Small intestine (tissue), 7 donors: ENCODE measurements at regions not wholly inside any gene's neighbourhood (a gene's known extent, or its start where the extent isn't known, plus 50 kb on each side); places are given as distances from the start of the nearest gene placed in this dataset.

ENCODE experiments used
- DNase-seq, 2 donors: peaks; one replicate each; pipeline versions ENCODE4 v3.0.0 to v3.0.0-alpha.2; 2013
- FAIRE-seq: peaks from 2 replicates; lab custom pipeline; 2012; peaks lifted over from hg19 to GRCh38; lab: Jason Lieb, UNC
- H3K27ac ChIP-seq, 3 donors: one replicate each; pipeline ENCODE4 v1.5.1; 2013; ENCODE audit warnings: low read length in 2 of 3, mild to moderate bottlenecking in 2 of 3, control low read depth in 1 of 3, inconsistent platforms in 1 of 3, low read depth in 1 of 3, moderate library complexity in 1 of 3
- H3K27me3 ChIP-seq, 3 donors: one replicate each; pipeline ENCODE4 v1.6.1; 2013; ENCODE audit warnings: low read length in 3 of 3, inconsistent platforms in 1 of 3; ENCODE audit not compliant: control insufficient read depth in 3 of 3, insufficient read depth in 3 of 3
- H3K36me3 ChIP-seq, 3 donors: one replicate each; pipeline ENCODE4 v1.6.1; 2013; ENCODE audit warnings: low read length in 3 of 3, inconsistent platforms in 1 of 3, low read depth in 1 of 3, mild to moderate bottlenecking in 1 of 3, moderate library complexity in 1 of 3; ENCODE audit not compliant: control insufficient read depth in 3 of 3, insufficient read depth in 2 of 3
- H3K4me1 ChIP-seq, 3 donors: one replicate each; pipeline ENCODE4 v1.6.1; 2013; ENCODE audit warnings: low read length in 2 of 3, inconsistent platforms in 1 of 3, low read depth in 1 of 3, mild to moderate bottlenecking in 1 of 3, moderate library complexity in 1 of 3; ENCODE audit not compliant: control insufficient read depth in 3 of 3, insufficient read depth in 2 of 3
- H3K4me3 ChIP-seq, 3 donors: one replicate each; pipeline ENCODE4 v1.5.1; 2013; ENCODE audit warnings: low read length in 3 of 3, control low read depth in 1 of 3, inconsistent platforms in 1 of 3, low read depth in 1 of 3, mild to moderate bottlenecking in 1 of 3, moderate library complexity in 1 of 3
- H3K9me3 ChIP-seq, 2 donors: one replicate each; pipeline ENCODE4 v1.6.1; 2013; ENCODE audit warnings: low read depth in 1 of 2, low read length in 1 of 2; ENCODE audit not compliant: control insufficient read depth in 2 of 2, insufficient read depth in 1 of 2
- WGBS, 3 donors: extraction: QIAGEN DNeasy Blood & Tissue Kit; methylation state at CpG; one replicate each; pipeline ENCODE4 v1.1.7; 2013; 5-methylcytosine and 5-hydroxymethylcytosine counted together
- donor health status: healthy with polysubstance abuse.
- donor health status: control.
- donor health status: control.
- donor health status: Bipolar disorder and iron deficiency.
- donor health status: healthy.

GRCh38 chr1:181163662-181164061, 75.2 kb downstream of the IER5 start:
- Histone ChIP-seq H3K4me1 (peaks cover 3 to 8% (median 5%) of the 10 kb centered on the region in 3 donors), H3K4me3 (no peak overlapping the region), H3K36me3 (no peaks in the 10 kb centered on the region), H3K27ac (no peak overlapping the region), H3K27me3 (no peaks in the 10 kb centered on the region), H3K9me3 (peaks cover 0 to 30% of the 10 kb centered on the region in 2 donors)
- DNase-seq (no peak), FAIRE-seq (no peak)

- H3K27ac ChIP-seq = no peak overlapping the region
- no peak overlapping the region for H3K4me3 ChIP-seq
- H3K9me3 ChIP-seq = peaks cover 0 to 20% of the 10 kb centered on the region in 2 donors
- H3K4me1 ChIP-seq = no peaks in the 10 kb centered on the region
- 23 to 38% (median 30%) methylated on average over 14 of the region's 14 CpGs for WGBS, 3 donors
- H3K36me3 ChIP-seq = no peaks in the 10 kb centered on the region
- no peak for FAIRE-seq
- DNase-seq = peak; percentile 85 to 87
- H3K27me3 ChIP-seq = no peaks in the 10 kb centered on the region
These were observed 78.1 kb downstream of the IER5 start for GRCh38 chr1:181166377-181167196.

- Histone ChIP-seq H3K27ac (no peak overlapping the region), H3K4me1 (peaks cover 0 to 9% (median 0%) of the 10 kb centered on the region in 3 donors), H3K4me3 (no peak overlapping the region), H3K36me3 (no peaks in the 10 kb centered on the region), H3K9me3 (peaks cover 0 to 30% of the 10 kb centered on the region in 2 donors), H3K27me3 (no peaks in the 10 kb centered on the region)
- FAIRE-seq = no peak
- WGBS, 3 donors = 75 to 79% (median 79%) methylated on average over 8 of the region's 8 CpGs
- DNase-seq = no peak
These were observed 80.9 kb downstream of the IER5 start for GRCh38 chr1:181169281-181169865.

- Histone ChIP-seq H3K4me1 (peaks cover 0 to 17% (median under 1%) of the 10 kb centered on the region in 3 donors), H3K9me3 (peaks cover 0 to 30% of the 10 kb centered on the region in 2 donors), H3K36me3 (no peaks in the 10 kb centered on the region), H3K27ac (no peak overlapping the region), H3K27me3 (no peaks in the 10 kb centered on the region), H3K4me3 (no peak overlapping the region)
- FAIRE-seq (no peak), DNase-seq (no peak)
- WGBS, 3 donors = 71 to 76% (median 74%) methylated on average over 3 of the region's 3 CpGs
These were observed 81.7 kb downstream of the IER5 start for GRCh38 chr1:181170194-181170593.

GRCh38 chr1:181172082-181172481, 83.6 kb downstream of the IER5 start:
- H3K4me3 ChIP-seq = no peak overlapping the region
- H3K27me3 ChIP-seq = no peaks in the 10 kb centered on the region
- FAIRE-seq (no peak), DNase-seq (no peak)
- H3K9me3 ChIP-seq = peaks cover 0 to 30% of the 10 kb centered on the region in 2 donors
- H3K4me1 ChIP-seq = peaks cover 0 to 28% (median 8%) of the 10 kb centered on the region in 3 donors
- H3K27ac ChIP-seq = no peak overlapping the region
- WGBS, 3 donors = 84 to 90% (median 88%) methylated on average over 1 of the region's 1 CpG
- no peaks in the 10 kb centered on the region for H3K36me3 ChIP-seq

GRCh38 chr1:181173761-181174447, 85.4 kb downstream of the IER5 start:
- DNase-seq (no peak), FAIRE-seq (no peak)
- Histone ChIP-seq H3K27ac (peak overlapping the region in 1 of 3 donors; percentile 84), H3K27me3 (no peaks in the 10 kb centered on the region), H3K4me1 (peaks cover 0 to 36% (median 8%) of the 10 kb centered on the region in 3 donors), H3K9me3 (peaks cover 0 to 30% of the 10 kb centered on the region in 2 donors), H3K36me3 (no peaks in the 10 kb centered on the region), H3K4me3 (no peak overlapping the region)
- 65 to 67% (median 66%) methylated on average over 6 of the region's 6 CpGs for WGBS, 3 donors

- peaks cover 0 to 43% (median 8%) of the 10 kb centered on the region in 3 donors for H3K4me1 ChIP-seq
- H3K36me3 ChIP-seq = peaks cover 0 to 2% (median 0%) of the 10 kb centered on the region in 3 donors
- H3K27ac ChIP-seq = peak overlapping the region; percentile 69 to 84 (median 76)
- WGBS, 3 donors = 19 to 64% (median 33%) methylated on average over 4 of the region's 4 CpGs
- DNase-seq (peak; percentile 78 to 91), FAIRE-seq (no peak)
- H3K9me3 ChIP-seq = peaks cover 0 to 30% of the 10 kb centered on the region in 2 donors
- H3K27me3 ChIP-seq = no peaks in the 10 kb centered on the region
- peak overlapping the region in 1 of 3 donors; percentile 21 for H3K4me3 ChIP-seq
These were observed 86.4 kb downstream of the IER5 start for GRCh38 chr1:181174861-181175260.

- Histone ChIP-seq H3K4me3 (peak overlapping the region in 2 of 3 donors; percentile 21 to 27), H3K4me1 (peaks cover 0 to 48% (median 8%) of the 10 kb centered on the region in 3 donors), H3K27ac (peak overlapping the region; percentile 69 to 84 (median 76)), H3K36me3 (peaks cover 0 to 2% (median 0%) of the 10 kb centered on the region in 3 donors), H3K27me3 (no peaks in the 10 kb centered on the region), H3K9me3 (peaks cover 0 to 30% of the 10 kb centered on the region in 2 donors)
- WGBS, 3 donors = 14 to 57% (median 30%) methylated on average over 6 of the region's 6 CpGs
- peak in 1 of 2 donors; percentile 51 for DNase-seq
- FAIRE-seq = no peak
These were observed 86.9 kb downstream of the IER5 start for GRCh38 chr1:181175356-181175910.
